ENCODE measurements at regions not wholly inside any gene's neighbourhood (a gene's known extent, or its start where the extent isn't known, plus 50 kb on each side); places are given as distances from the start of the nearest gene placed in this dataset.

GRCh38 chr10:24150853-24151252, 58.1 kb upstream of the KIAA1217 start:
- DNase-seq, result no peak

- no peak for DNase-seq
Measured at GRCh38 chr10:24152270-24152669, 56.7 kb upstream of the KIAA1217 start.

- no peak for DNase-seq
Measured at GRCh38 chr10:24153031-24153430, 55.9 kb upstream of the KIAA1217 start.

GRCh38 chr10:24153537-24153936, 55.4 kb upstream of the KIAA1217 start:
- no peak for DNase-seq

GRCh38 chr10:24156686-24157085, 52.3 kb upstream of the KIAA1217 start:
- no peak for DNase-seq

- DNase-seq, result no peak
Measured at GRCh38 chr10:24157567-24157966, 51.4 kb upstream of the KIAA1217 start.
